Gastrocnemius medialis (tissue), 4 donors: ENCODE measurements at regions not wholly inside any gene's neighbourhood (a gene's known extent, or its start where the extent isn't known, plus 50 kb on each side); places are given as distances from the start of the nearest gene placed in this dataset.

Experiments
- CTCF ChIP-seq, 5 experiments: fragments of 450-650 bp in 3 of 5; fragments of 200-600 bp in 2 of 5; sonication (generic) in 2 of 5; IDR thresholded peaks in 4 of 5; conservative IDR thresholded peaks in 1 of 5; 1 replicate in 4 of 5; 2 replicates in 1 of 5; pipeline ENCODE4 v1.5.1; 2016 to 2019; ENCODE audit warnings: antibody characterized with exemption in 5 of 5, mild to moderate bottlenecking in 3 of 5, moderate library complexity in 3 of 5
- POLR2A ChIP-seq, 2 donors: fragments of 450-650 bp; IDR thresholded peaks; one replicate each; pipeline ENCODE4 v1.6.1; 2017; ENCODE audit warnings: antibody characterized with exemption in 2 of 2, mild to moderate bottlenecking in 2 of 2, moderate library complexity in 2 of 2

DNA sequence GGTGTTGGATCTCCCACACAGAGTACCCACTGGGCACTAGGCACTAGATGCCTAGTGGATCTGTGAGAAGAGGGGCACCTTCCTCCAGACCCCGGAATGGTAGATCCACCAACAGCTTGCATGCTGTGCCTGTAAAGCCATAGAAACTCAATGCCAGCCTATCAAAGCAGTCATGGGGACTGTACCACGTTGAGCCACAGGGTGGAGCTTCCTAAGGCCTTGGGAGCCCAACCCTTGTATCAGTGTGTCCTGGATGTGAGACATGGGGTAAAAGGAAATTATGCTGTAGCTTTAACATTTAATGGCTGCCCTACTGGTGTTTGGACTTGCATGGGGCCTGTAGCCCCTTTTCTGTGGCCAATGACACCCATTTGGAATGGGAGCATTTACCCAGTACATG lies 1024.9 kb downstream of the TMEM121 start:
- TF ChIP-seq CTCF (IDR thresholded peaks at IDR 0.05 in 4 of 5, conservative IDR thresholded peaks at IDR 0.05 in 1 of 5), result no peak
- TF ChIP-seq POLR2A (IDR thresholded peaks at IDR 0.05), result no peak
